HG03342 (cell line): ENCODE measurements at regions not wholly inside any gene's neighbourhood (a gene's known extent, or its start where the extent isn't known, plus 50 kb on each side); places are given as distances from the start of the nearest gene placed in this dataset.

Experiments
- ATAC-seq: cut with Tn5 transposase; IDR thresholded peaks from one replicate; pipeline ENCODE4 v1.9.1; 2021; ENCODE audit warnings: mild to moderate bottlenecking, moderate library complexity; ENCODE audit not compliant: unreplicated experiment

GRCh38 chr5:18305288-18305924 is 671.1 kb downstream of the TAF11L14 start:
- ATAC-seq: peak; percentile 88

GRCh38 chr5:18311266-18311665 is 677.0 kb downstream of the TAF11L14 start:
- no peak for ATAC-seq

GRCh38 chr5:18312016-18312415 is 677.8 kb downstream of the TAF11L14 start:
- ATAC-seq: no peak

GRCh38 chr5:18314192-18314778 is 680.0 kb downstream of the TAF11L14 start:
- ATAC-seq: no peak

GRCh38 chr5:18321262-18321942 is 687.1 kb downstream of the TAF11L14 start:
- no peak for ATAC-seq

GRCh38 chr5:18323891-18324290 is 689.6 kb downstream of the TAF11L14 start:
- no peak for ATAC-seq

- no peak for ATAC-seq
Observed at GRCh38 chr5:18325431-18325830, 691.2 kb downstream of the TAF11L14 start.

- ATAC-seq: no peak
Observed at GRCh38 chr5:18329328-18329727, 695.1 kb downstream of the TAF11L14 start.

- ATAC-seq: no peak
Observed at GRCh38 chr5:18333841-18334240, 699.6 kb downstream of the TAF11L14 start.

- no peak for ATAC-seq
Observed at GRCh38 chr5:18334949-18335348, 700.7 kb downstream of the TAF11L14 start.

GRCh38 chr5:18354828-18355227 is 720.6 kb downstream of the TAF11L14 start:
- ATAC-seq: no peak

- no peak for ATAC-seq
Observed at GRCh38 chr5:18357486-18357885, 723.2 kb downstream of the TAF11L14 start.

GRCh38 chr5:18366234-18366633 is 732.0 kb downstream of the TAF11L14 start:
- ATAC-seq: no peak

- no peak for ATAC-seq
Observed at GRCh38 chr5:18370531-18370930, 736.3 kb downstream of the TAF11L14 start.

GRCh38 chr5:18375641-18376040 is 741.4 kb downstream of the TAF11L14 start:
- no peak for ATAC-seq

GRCh38 chr5:18378066-18378465 is 743.8 kb downstream of the TAF11L14 start:
- no peak for ATAC-seq

- ATAC-seq: no peak
Observed at GRCh38 chr5:18379189-18379588, 744.9 kb downstream of the TAF11L14 start.

- ATAC-seq: no peak
Observed at GRCh38 chr5:18380729-18381362, 746.6 kb downstream of the TAF11L14 start.

- peak; percentile 78 for ATAC-seq
Observed at GRCh38 chr5:18393565-18394442, 759.5 kb downstream of the TAF11L14 start.

- ATAC-seq: peak; percentile 21
Observed at GRCh38 chr5:18394443-18394804, 760.2 kb downstream of the TAF11L14 start.
